Effector memory CD8-positive, alpha-beta T cell (primary cell): ENCODE measurements at regions not wholly inside any gene's neighbourhood (a gene's known extent, or its start where the extent isn't known, plus 50 kb on each side); places are given as distances from the start of the nearest gene placed in this dataset.
"Not testable (repeated sequence)": the region's sequence is repeated elsewhere in the genome, so short reads cannot be mapped to it uniquely, and the experiment has no call there.

Source experiments
- ATAC-seq: fragments of 150-1000 bp; cut with Tn5 transposase; replicated peaks from 2 replicates; pipeline ENCODE4 v1.10.0; 2021; ENCODE audit warnings: mild to moderate bottlenecking, moderate library complexity
- DNase-seq, 3 experiments: peaks; one replicate each; pipeline ENCODE4 v3.0.0; 2021
- H3K27ac Mint-ChIP-seq, 2 donors: one replicate each; pipeline ENCODE4 v1.8.0; 2022; ENCODE audit warnings: mild to moderate bottlenecking in 2 of 2, mixed read lengths in 2 of 2, moderate library complexity in 2 of 2
- H3K27me3 Mint-ChIP-seq, 2 donors: one replicate each; pipeline ENCODE4 v1.8.0; 2022; ENCODE audit warnings: mixed read lengths in 2 of 2
- H3K36me3 Mint-ChIP-seq: one replicate; pipeline ENCODE4 v1.8.0; 2022; ENCODE audit warnings: mild to moderate bottlenecking, moderate library complexity, mixed read lengths; ENCODE audit not compliant: insufficient read depth
- H3K4me1 Mint-ChIP-seq, 2 donors: one replicate each; pipeline ENCODE4 v1.8.0; 2022; ENCODE audit warnings: low read depth in 2 of 2, mixed read lengths in 2 of 2
- H3K4me3 Mint-ChIP-seq, 2 donors: one replicate each; pipeline ENCODE4 v1.8.0; 2022; ENCODE audit warnings: mild to moderate bottlenecking in 2 of 2, mixed read lengths in 2 of 2, moderate library complexity in 2 of 2
- H3K9me3 Mint-ChIP-seq, 2 donors: one replicate each; pipeline ENCODE4 v1.8.0; 2022; ENCODE audit warnings: mixed read lengths in 2 of 2

- peaks cover 23 to 55% of the 10 kb centered on the region in 2 donors for H3K27me3 Mint-ChIP-seq
- ATAC-seq (no peak), DNase-seq (no peak)
- no peaks in the 10 kb centered on the region for H3K4me1 Mint-ChIP-seq
- no peak overlapping the region for H3K4me3 Mint-ChIP-seq
- no peaks in the 10 kb centered on the region for H3K36me3 Mint-ChIP-seq
- no peak overlapping the region for H3K27ac Mint-ChIP-seq
- H3K9me3 Mint-ChIP-seq, result peaks cover 0 to 8% of the 10 kb centered on the region in 2 donors
Measured at GRCh38 chr11:135033540-135033939, 621.5 kb upstream of the B3GAT1 start.

- H3K4me1 Mint-ChIP-seq, result no peaks in the 10 kb centered on the region
- H3K27ac Mint-ChIP-seq, result no peak overlapping the region
- DNase-seq (no peak), ATAC-seq (no peak)
- peaks cover 2 to 15% of the 10 kb centered on the region in 2 donors for H3K9me3 Mint-ChIP-seq
- H3K27me3 Mint-ChIP-seq, result peaks cover 20 to 45% of the 10 kb centered on the region in 2 donors
- no peak overlapping the region for H3K4me3 Mint-ChIP-seq
- H3K36me3 Mint-ChIP-seq, result no peaks in the 10 kb centered on the region
Measured at GRCh38 chr11:135031205-135031989, 619.4 kb upstream of the B3GAT1 start.

- Mint-ChIP-seq H3K27ac (no peak overlapping the region), H3K9me3 (peaks cover 2 to 7% of the 10 kb centered on the region in 2 donors), H3K4me1 (no peaks in the 10 kb centered on the region), H3K36me3 (no peaks in the 10 kb centered on the region), H3K27me3 (peaks cover 20 to 21% of the 10 kb centered on the region in 2 donors), H3K4me3 (no peak overlapping the region)
- no peak for DNase-seq
- no peak for ATAC-seq
Measured at GRCh38 chr11:135027461-135027860, 615.4 kb upstream of the B3GAT1 start.

GRCh38 chr11:135023499-135023898, 611.5 kb upstream of the B3GAT1 start:
- peaks cover 0 to 6% of the 10 kb centered on the region in 2 donors for H3K4me1 Mint-ChIP-seq
- H3K36me3 Mint-ChIP-seq, result no peaks in the 10 kb centered on the region
- H3K4me3 Mint-ChIP-seq, result no peak overlapping the region
- peaks cover 2 to 7% of the 10 kb centered on the region in 2 donors for H3K9me3 Mint-ChIP-seq
- DNase-seq, result no peak
- H3K27me3 Mint-ChIP-seq, result peaks cover 23 to 32% of the 10 kb centered on the region in 2 donors
- ATAC-seq, result no peak
- H3K27ac Mint-ChIP-seq, result no peak overlapping the region

GRCh38 chr11:135022454-135022853, 610.4 kb upstream of the B3GAT1 start:
- no peaks in the 10 kb centered on the region for H3K36me3 Mint-ChIP-seq
- H3K4me1 Mint-ChIP-seq, result peaks cover 0 to 6% of the 10 kb centered on the region in 2 donors
- peaks cover 23 to 32% of the 10 kb centered on the region in 2 donors for H3K27me3 Mint-ChIP-seq
- H3K4me3 Mint-ChIP-seq, result no peak overlapping the region
- no peak for ATAC-seq
- H3K27ac Mint-ChIP-seq, result no peak overlapping the region
- DNase-seq, result no peak
- H3K9me3 Mint-ChIP-seq, result peaks cover 1 to 3% of the 10 kb centered on the region in 2 donors

GRCh38 chr11:135019899-135020298, 607.9 kb upstream of the B3GAT1 start:
- Mint-ChIP-seq H3K9me3 (no peaks in the 10 kb centered on the region), H3K36me3 (peaks cover 4% of the 10 kb centered on the region), H3K27me3 (peaks cover 19 to 46% of the 10 kb centered on the region in 2 donors), H3K4me1 (peaks cover 0 to 6% of the 10 kb centered on the region in 2 donors), H3K27ac (no peak overlapping the region), H3K4me3 (no peak overlapping the region)
- ATAC-seq (no peak), DNase-seq (no peak)

- Mint-ChIP-seq H3K9me3 (no peaks in the 10 kb centered on the region), H3K27me3 (peaks cover 24 to 51% of the 10 kb centered on the region in 2 donors), H3K4me1 (peaks cover 0 to 6% of the 10 kb centered on the region in 2 donors), H3K27ac (no peak overlapping the region), H3K4me3 (no peak overlapping the region), H3K36me3 (peaks cover 4% of the 10 kb centered on the region)
- ATAC-seq (no peak), DNase-seq (no peak)
Measured at GRCh38 chr11:135019343-135019871, 607.4 kb upstream of the B3GAT1 start.

GRCh38 chr11:135017296-135017695, 605.3 kb upstream of the B3GAT1 start:
- peaks cover 0 to 6% of the 10 kb centered on the region in 2 donors for H3K4me1 Mint-ChIP-seq
- no peak for DNase-seq
- no peak overlapping the region for H3K27ac Mint-ChIP-seq
- peaks cover 4% of the 10 kb centered on the region for H3K36me3 Mint-ChIP-seq
- ATAC-seq, result no peak
- H3K9me3 Mint-ChIP-seq, result no peaks in the 10 kb centered on the region
- peaks cover 44 to 70% of the 10 kb centered on the region in 2 donors for H3K27me3 Mint-ChIP-seq
- H3K4me3 Mint-ChIP-seq, result no peak overlapping the region

- no peak for ATAC-seq
- H3K27me3 Mint-ChIP-seq, result peaks cover 44 to 60% of the 10 kb centered on the region in 2 donors
- peaks cover 4% of the 10 kb centered on the region for H3K36me3 Mint-ChIP-seq
Measured at GRCh38 chr11:135015966-135016365, 603.9 kb upstream of the B3GAT1 start.

GRCh38 chr11:135011313-135011712, 599.3 kb upstream of the B3GAT1 start:
- not testable (repeated sequence) for H3K4me3 Mint-ChIP-seq, ATAC-seq, DNase-seq, H3K27ac Mint-ChIP-seq, H3K36me3 Mint-ChIP-seq, H3K4me1 Mint-ChIP-seq, H3K9me3 Mint-ChIP-seq
- H3K27me3 Mint-ChIP-seq, result peaks cover 47 to 59% of the 10 kb centered on the region in 2 donors

More at GRCh38 chr11:135015966-135016365, 603.9 kb upstream of the B3GAT1 start:
- Mint-ChIP-seq H3K9me3 (peaks cover 0 to 3% of the 10 kb centered on the region in 2 donors), H3K4me1 (no peaks in the 10 kb centered on the region), H3K4me3 (no peak overlapping the region), H3K27ac (no peak overlapping the region)
- no peak for DNase-seq

GRCh38 chr11:135009125-135009524, 597.1 kb upstream of the B3GAT1 start:
- Mint-ChIP-seq H3K9me3 (peaks cover 0 to 3% of the 10 kb centered on the region in 2 donors), H3K4me3 (no peak overlapping the region), H3K36me3 (no peaks in the 10 kb centered on the region), H3K4me1 (no peaks in the 10 kb centered on the region), H3K27me3 (peaks cover 38 to 59% of the 10 kb centered on the region in 2 donors), H3K27ac (no peak overlapping the region)
- DNase-seq (no peak), ATAC-seq (no peak)

- Mint-ChIP-seq H3K4me1 (no peaks in the 10 kb centered on the region), H3K4me3 (no peak overlapping the region), H3K27ac (no peak overlapping the region), H3K27me3 (peaks cover 31 to 51% of the 10 kb centered on the region in 2 donors), H3K36me3 (no peaks in the 10 kb centered on the region), H3K9me3 (peaks cover 0 to 3% of the 10 kb centered on the region in 2 donors)
- ATAC-seq, result no peak
- no peak for DNase-seq
Measured at GRCh38 chr11:135008412-135008811, 596.4 kb upstream of the B3GAT1 start.

GRCh38 chr11:135008001-135008405, 596.0 kb upstream of the B3GAT1 start:
- Mint-ChIP-seq H3K36me3 (no peaks in the 10 kb centered on the region), H3K4me1 (no peaks in the 10 kb centered on the region), H3K4me3 (no peak overlapping the region), H3K27ac (no peak overlapping the region), H3K27me3 (peaks cover 27 to 47% of the 10 kb centered on the region in 2 donors), H3K9me3 (peaks cover 0 to 3% of the 10 kb centered on the region in 2 donors)
- ATAC-seq (no peak), DNase-seq (no peak)

- peaks cover 21 to 42% of the 10 kb centered on the region in 2 donors for H3K27me3 Mint-ChIP-seq
- no peaks in the 10 kb centered on the region for H3K4me1 Mint-ChIP-seq
- no peak overlapping the region for H3K4me3 Mint-ChIP-seq
- no peaks in the 10 kb centered on the region for H3K36me3 Mint-ChIP-seq
- H3K27ac Mint-ChIP-seq, result no peak overlapping the region
- no peak for ATAC-seq
- no peak for DNase-seq
- peaks cover 0 to under 1% of the 10 kb centered on the region in 2 donors for H3K9me3 Mint-ChIP-seq
Measured at GRCh38 chr11:135006800-135007199, 594.8 kb upstream of the B3GAT1 start.
